HL-60 (cell line): ENCODE measurements at regions not wholly inside any gene's neighbourhood (a gene's known extent, or its start where the extent isn't known, plus 50 kb on each side); places are given as distances from the start of the nearest gene placed in this dataset.

ENCODE experiments used
- DNase-seq, 2 experiments: peaks; one replicate each; pipeline ENCODE4 v3.0.0-alpha.2; 2010 to 2020; ENCODE audit warnings: low read depth in 1 of 2, low spot score in 1 of 2
- H3K27ac ChIP-seq: fragments of 250-450 bp; sonication (Bioruptor Pico); replicated peaks from 2 replicates; pipeline ENCODE4 v1.5.1; 2020; ENCODE audit warnings: mild to moderate bottlenecking, moderate library complexity
- H3K27me3 ChIP-seq: fragments of 250-450 bp; sonication (Bioruptor Pico); 2 replicates; pipeline ENCODE4 v1.5.1; 2021; ENCODE audit warnings: mild to moderate bottlenecking, moderate library complexity; ENCODE audit not compliant: insufficient read depth, poor library complexity, severe bottlenecking
- H3K4me3 ChIP-seq: replicated peaks from 2 replicates; pipeline ENCODE4 v1.5.1; 2011; ENCODE audit warnings: mild to moderate bottlenecking, control low read depth, low read length; ENCODE audit not compliant: insufficient read depth
- GABPA ChIP-seq: IDR thresholded peaks from 2 replicates; pipeline ENCODE4 v1.6.1; 2012; ENCODE audit warnings: low read depth
- POLR2AphosphoS5 ChIP-seq: IDR thresholded peaks from 2 replicates; pipeline ENCODE4 v1.6.1; 2012; ENCODE audit warnings: low read depth
- SPI1 ChIP-seq: IDR thresholded peaks from 2 replicates; pipeline ENCODE4 v1.6.1; 2012; ENCODE audit warnings: low read depth, mild to moderate bottlenecking, borderline replicate concordance
- TF ChIP-seq, protein P1 (sequence below): IDR thresholded peaks from one replicate; pipeline ENCODE4 v1.5.1; 2011; ENCODE audit warnings: low read length, control low read depth, inconsistent platforms; ENCODE audit not compliant: insufficient read depth
- TF ChIP-seq, protein P2 (sequence below): IDR thresholded peaks from 2 replicates; pipeline ENCODE4 v1.6.1; 2012; ENCODE audit warnings: low read depth; ENCODE audit not compliant: insufficient replicate concordance

DNA sequence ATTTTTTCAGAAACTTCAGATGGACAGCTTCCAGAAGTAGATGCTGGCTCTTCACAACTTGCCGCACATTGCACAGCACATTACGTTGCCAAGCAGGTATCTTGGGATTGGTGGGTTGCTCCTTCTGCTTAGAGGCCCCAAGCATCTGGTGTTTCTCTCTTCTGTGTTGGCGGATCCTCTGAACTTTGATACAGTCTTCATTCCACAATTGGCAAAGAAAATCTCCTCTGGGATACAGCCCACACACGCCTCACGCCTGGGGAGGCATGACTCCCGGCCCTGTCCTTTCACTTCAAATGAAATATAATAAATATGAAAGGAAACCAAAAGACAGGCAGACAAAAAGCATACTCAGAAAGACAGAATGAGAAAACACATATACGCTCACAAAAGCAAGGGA lies 72.3 kb upstream of the PPP2R5A start:
- no peak overlapping the region for H3K4me3 ChIP-seq
- TF ChIP-seq GABPA = no peak
- TF ChIP-seq SPI1 = no peak
- TF ChIP-seq, protein P1, sequence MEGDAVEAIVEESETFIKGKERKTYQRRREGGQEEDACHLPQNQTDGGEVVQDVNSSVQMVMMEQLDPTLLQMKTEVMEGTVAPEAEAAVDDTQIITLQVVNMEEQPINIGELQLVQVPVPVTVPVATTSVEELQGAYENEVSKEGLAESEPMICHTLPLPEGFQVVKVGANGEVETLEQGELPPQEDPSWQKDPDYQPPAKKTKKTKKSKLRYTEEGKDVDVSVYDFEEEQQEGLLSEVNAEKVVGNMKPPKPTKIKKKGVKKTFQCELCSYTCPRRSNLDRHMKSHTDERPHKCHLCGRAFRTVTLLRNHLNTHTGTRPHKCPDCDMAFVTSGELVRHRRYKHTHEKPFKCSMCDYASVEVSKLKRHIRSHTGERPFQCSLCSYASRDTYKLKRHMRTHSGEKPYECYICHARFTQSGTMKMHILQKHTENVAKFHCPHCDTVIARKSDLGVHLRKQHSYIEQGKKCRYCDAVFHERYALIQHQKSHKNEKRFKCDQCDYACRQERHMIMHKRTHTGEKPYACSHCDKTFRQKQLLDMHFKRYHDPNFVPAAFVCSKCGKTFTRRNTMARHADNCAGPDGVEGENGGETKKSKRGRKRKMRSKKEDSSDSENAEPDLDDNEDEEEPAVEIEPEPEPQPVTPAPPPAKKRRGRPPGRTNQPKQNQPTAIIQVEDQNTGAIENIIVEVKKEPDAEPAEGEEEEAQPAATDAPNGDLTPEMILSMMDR = no peak
- no peak for TF ChIP-seq POLR2AphosphoS5
- TF ChIP-seq, protein P2, sequence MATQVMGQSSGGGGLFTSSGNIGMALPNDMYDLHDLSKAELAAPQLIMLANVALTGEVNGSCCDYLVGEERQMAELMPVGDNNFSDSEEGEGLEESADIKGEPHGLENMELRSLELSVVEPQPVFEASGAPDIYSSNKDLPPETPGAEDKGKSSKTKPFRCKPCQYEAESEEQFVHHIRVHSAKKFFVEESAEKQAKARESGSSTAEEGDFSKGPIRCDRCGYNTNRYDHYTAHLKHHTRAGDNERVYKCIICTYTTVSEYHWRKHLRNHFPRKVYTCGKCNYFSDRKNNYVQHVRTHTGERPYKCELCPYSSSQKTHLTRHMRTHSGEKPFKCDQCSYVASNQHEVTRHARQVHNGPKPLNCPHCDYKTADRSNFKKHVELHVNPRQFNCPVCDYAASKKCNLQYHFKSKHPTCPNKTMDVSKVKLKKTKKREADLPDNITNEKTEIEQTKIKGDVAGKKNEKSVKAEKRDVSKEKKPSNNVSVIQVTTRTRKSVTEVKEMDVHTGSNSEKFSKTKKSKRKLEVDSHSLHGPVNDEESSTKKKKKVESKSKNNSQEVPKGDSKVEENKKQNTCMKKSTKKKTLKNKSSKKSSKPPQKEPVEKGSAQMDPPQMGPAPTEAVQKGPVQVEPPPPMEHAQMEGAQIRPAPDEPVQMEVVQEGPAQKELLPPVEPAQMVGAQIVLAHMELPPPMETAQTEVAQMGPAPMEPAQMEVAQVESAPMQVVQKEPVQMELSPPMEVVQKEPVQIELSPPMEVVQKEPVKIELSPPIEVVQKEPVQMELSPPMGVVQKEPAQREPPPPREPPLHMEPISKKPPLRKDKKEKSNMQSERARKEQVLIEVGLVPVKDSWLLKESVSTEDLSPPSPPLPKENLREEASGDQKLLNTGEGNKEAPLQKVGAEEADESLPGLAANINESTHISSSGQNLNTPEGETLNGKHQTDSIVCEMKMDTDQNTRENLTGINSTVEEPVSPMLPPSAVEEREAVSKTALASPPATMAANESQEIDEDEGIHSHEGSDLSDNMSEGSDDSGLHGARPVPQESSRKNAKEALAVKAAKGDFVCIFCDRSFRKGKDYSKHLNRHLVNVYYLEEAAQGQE = no peak
- no peaks in the 10 kb centered on the region for H3K27me3 ChIP-seq
- H3K27ac ChIP-seq = no peak overlapping the region
- DNase-seq = no peak

DNA sequence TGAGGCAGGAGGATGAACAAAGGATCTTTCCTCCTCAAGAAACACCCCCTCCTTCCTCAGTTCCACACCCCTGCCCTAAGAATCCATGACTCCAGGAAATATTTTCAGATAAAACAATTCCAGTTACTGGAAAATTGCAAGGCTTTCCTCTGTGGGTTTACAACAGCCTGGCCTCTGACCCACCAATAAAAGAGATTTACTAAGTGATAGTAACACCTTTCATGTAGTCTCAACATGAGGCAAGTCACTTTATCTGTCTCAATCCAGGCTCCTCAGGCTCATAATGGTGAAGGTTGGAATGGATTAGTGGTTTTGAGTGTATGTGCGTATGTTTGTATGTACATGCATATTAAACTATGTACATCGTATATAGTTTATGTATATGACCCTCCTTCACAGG lies 71.4 kb upstream of the PPP2R5A start:
- DNase-seq = no peak
- Histone ChIP-seq H3K27ac (no peak overlapping the region), H3K27me3 (no peaks in the 10 kb centered on the region), H3K4me3 (no peak overlapping the region)
- TF ChIP-seq, protein P2 = no peak
- no peak for TF ChIP-seq GABPA
- no peak for TF ChIP-seq POLR2AphosphoS5
- TF ChIP-seq SPI1 = no peak
- TF ChIP-seq, protein P1 = no peak

DNA sequence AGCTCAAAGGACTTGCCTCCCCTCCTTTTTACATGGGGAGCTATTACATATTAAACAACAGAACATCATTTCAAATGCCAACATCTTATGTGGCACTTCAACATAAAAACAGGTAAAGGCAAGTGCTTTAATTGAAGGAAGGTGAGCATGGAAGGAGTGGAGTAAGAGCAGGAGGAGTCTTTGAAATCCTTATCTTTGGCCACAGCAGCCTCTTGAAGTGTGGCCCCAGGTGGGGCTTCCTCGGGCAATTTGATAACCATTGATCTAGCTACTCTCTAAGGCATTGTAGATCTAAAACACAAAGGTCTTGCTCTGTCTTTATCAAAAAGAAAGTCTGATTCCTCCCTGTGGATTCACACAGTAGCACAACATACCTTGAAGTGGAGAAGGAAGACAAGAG lies 70.9 kb upstream of the PPP2R5A start:
- TF ChIP-seq, protein P1 = no peak
- TF ChIP-seq GABPA = no peak
- no peak for TF ChIP-seq SPI1
- TF ChIP-seq POLR2AphosphoS5 = no peak
- TF ChIP-seq, protein P2 = no peak
- Histone ChIP-seq H3K27ac (no peak overlapping the region), H3K27me3 (no peaks in the 10 kb centered on the region), H3K4me3 (no peak overlapping the region)
- no peak for DNase-seq
